Eye (tissue), 1 donor: ENCODE measurements at regions not wholly inside any gene's neighbourhood (a gene's known extent, or its start where the extent isn't known, plus 50 kb on each side); places are given as distances from the start of the nearest gene placed in this dataset.

Source experiments
- DNase-seq: peaks from one replicate; pipeline ENCODE4 v3.0.0-alpha.2; 2015

- DNase-seq, result no peak
Observed at GRCh38 chr1:110763149-110763548, 88.4 kb upstream of the KCNA3 start.

GRCh38 chr1:110760321-110760720, 85.6 kb upstream of the KCNA3 start:
- DNase-seq, result no peak

- DNase-seq, result peak; percentile 63
Observed at GRCh38 chr1:110756506-110756905, 81.8 kb upstream of the KCNA3 start.

GRCh38 chr1:110752941-110753725, 78.4 kb upstream of the KCNA3 start:
- no peak for DNase-seq

GRCh38 chr1:110750562-110750961, 75.8 kb upstream of the KCNA3 start:
- DNase-seq, result peak; percentile 13

GRCh38 chr1:110749960-110750359, 75.2 kb upstream of the KCNA3 start:
- no peak for DNase-seq

- peak; percentile 88 for DNase-seq
Observed at GRCh38 chr1:110746644-110747259, 72.0 kb upstream of the KCNA3 start.

GRCh38 chr1:110743397-110743796, 68.7 kb upstream of the KCNA3 start:
- no peak for DNase-seq

GRCh38 chr1:110736900-110737605, 62.3 kb upstream of the KCNA3 start:
- no peak for DNase-seq

GRCh38 chr1:110734133-110734680, 59.5 kb upstream of the KCNA3 start:
- DNase-seq, result no peak

- no peak for DNase-seq
Observed at GRCh38 chr1:110731529-110731928, 56.8 kb upstream of the KCNA3 start.

GRCh38 chr1:110728388-110729001, 53.8 kb upstream of the KCNA3 start:
- DNase-seq, result no peak

- DNase-seq, result no peak
Observed at GRCh38 chr1:110727246-110727645, 52.5 kb upstream of the KCNA3 start.

GRCh38 chr1:110726755-110727154, 52.0 kb upstream of the KCNA3 start:
- no peak for DNase-seq
